Coronary artery (tissue), 2 donors: ENCODE measurements at regions not wholly inside any gene's neighbourhood (a gene's known extent, or its start where the extent isn't known, plus 50 kb on each side); places are given as distances from the start of the nearest gene placed in this dataset.

Source experiments
- DNase-seq: peaks from one replicate; pipeline ENCODE4 v3.0.0-alpha.2; 2017; ENCODE audit warnings: low spot score
- H3K27ac ChIP-seq, 2 donors: fragments of 200-600 bp; sonication (generic); one replicate each; pipeline ENCODE4 v1.5.1; 2016 to 2019
- H3K4me3 ChIP-seq: fragments of 200-600 bp; sonication (generic); 2 replicates; pipeline ENCODE4 v1.5.1; 2016; ENCODE audit warnings: mild to moderate bottlenecking, moderate library complexity
- CTCF ChIP-seq: fragments of 200-600 bp; sonication (generic); IDR thresholded peaks from one replicate; pipeline ENCODE4 v1.5.1; 2019; ENCODE audit warnings: antibody characterized with exemption

- Histone ChIP-seq H3K27ac (no peak overlapping the region), H3K4me3 (no peak overlapping the region)
- no peak for DNase-seq
- no peak for TF ChIP-seq CTCF
Measured at GRCh38 chr9:82549174-82549821, 513.6 kb downstream of the RASEF start.

DNA sequence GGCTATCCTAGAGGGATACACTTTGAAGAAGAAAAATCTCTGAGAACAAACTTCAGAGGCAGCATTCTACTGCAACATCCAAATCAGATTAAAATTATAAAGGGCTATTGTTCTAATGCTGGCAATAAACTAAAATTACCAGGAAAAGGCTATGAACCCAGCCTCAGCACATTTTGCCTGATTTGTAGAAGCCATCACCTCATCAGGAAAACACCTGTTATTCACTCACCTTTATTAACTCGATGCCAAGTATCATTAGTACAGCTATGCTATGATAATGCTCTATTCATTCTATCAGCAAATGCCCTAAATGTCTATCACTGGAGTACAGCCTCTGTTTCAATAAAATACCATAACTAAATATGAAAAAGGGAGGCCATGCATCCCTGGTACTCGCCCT is 510.2 kb downstream of the RASEF start:
- Histone ChIP-seq H3K4me3 (no peak overlapping the region), H3K27ac (no peak overlapping the region)
- no peak for TF ChIP-seq CTCF
- no peak for DNase-seq

GRCh38 chr9:82553654-82554366 is 509.1 kb downstream of the RASEF start:
- no peak for DNase-seq
- no peak for TF ChIP-seq CTCF
- Histone ChIP-seq H3K27ac (no peak overlapping the region), H3K4me3 (no peak overlapping the region)

GRCh38 chr9:82554381-82554780 is 508.6 kb downstream of the RASEF start:
- no peak for DNase-seq
- H3K27ac ChIP-seq: no peak overlapping the region
- no peak for TF ChIP-seq CTCF
- H3K4me3 ChIP-seq: no peak overlapping the region

DNA sequence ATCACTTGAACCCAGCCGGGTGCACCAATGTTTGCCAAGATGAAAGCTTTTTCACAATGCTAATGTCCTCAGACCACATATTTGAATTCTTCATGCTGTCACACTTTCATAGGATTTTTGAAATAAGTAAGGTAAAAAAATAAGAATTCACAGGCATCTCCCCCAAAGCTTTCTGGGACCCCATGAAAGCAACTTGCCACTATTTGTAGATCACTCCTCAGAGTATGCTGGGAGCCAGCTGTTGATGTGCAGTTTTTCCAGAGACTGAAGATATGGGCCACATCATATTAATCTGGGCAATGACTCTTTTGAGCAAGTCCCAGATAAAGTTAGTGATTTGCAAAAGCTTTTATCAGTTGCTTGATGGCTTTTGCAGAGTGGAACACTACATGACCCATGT is 507.9 kb downstream of the RASEF start:
- no peak overlapping the region for H3K27ac ChIP-seq
- DNase-seq: no peak
- no peak for TF ChIP-seq CTCF
- H3K4me3 ChIP-seq: no peak overlapping the region

DNA sequence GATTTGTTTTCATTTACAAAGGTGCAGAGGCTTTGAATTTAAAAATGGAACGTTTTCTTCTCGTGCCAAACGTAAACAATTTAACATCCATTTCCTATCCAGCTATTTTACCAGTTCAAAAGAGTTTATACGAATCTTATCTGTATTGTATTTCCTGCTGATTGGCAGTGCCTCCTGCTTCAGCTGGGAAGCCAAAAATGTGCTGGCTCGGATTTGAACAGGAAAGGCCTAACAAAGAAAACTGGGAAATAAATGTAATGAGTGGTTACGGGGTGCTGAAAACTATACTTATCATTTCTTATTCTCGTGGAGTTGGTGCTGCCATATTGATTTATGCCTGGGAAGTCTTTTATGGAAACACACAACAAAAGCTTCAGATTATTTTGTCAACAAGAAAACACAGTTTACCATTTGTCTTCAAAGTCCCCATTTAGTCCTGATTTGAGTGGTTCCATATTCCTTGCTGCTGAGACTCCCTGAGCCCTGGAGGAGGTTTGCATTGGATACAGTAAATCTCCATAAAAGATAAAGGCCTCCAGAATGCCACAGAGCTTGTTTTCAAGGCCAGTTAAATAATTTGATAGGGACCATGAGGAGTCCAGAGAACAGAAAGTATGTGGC is 507.4 kb downstream of the RASEF start:
- no peak overlapping the region for H3K27ac ChIP-seq
- DNase-seq: no peak

More for the DNA sequence above, 507.4 kb downstream of the RASEF start:
- TF ChIP-seq CTCF: no peak
- H3K4me3 ChIP-seq: no peak overlapping the region
